MM.1S (cell line): ENCODE measurements at regions not wholly inside any gene's neighbourhood (a gene's known extent, or its start where the extent isn't known, plus 50 kb on each side); places are given as distances from the start of the nearest gene placed in this dataset.

Experiments
- DNase-seq: peaks from one replicate; pipeline ENCODE4 v3.0.0-alpha.2; 2015
- H2AFZ ChIP-seq: fragments of 300-600 bp; sonication (generic); 2 replicates; pipeline ENCODE4 v1.6.0; 2016; ENCODE audit warnings: antibody characterized with exemption, low read length
- H3F3A ChIP-seq: fragments of 300-600 bp; sonication (generic); 2 replicates; pipeline ENCODE4 v1.6.1; 2016; ENCODE audit warnings: mild to moderate bottlenecking, antibody characterized with exemption, low read length, moderate library complexity, mixed read lengths; ENCODE audit not compliant: insufficient read depth
- H3K27ac ChIP-seq: fragments of 300-600 bp; sonication (generic); 2 replicates; pipeline ENCODE4 v1.5.1; 2016; ENCODE audit warnings: mild to moderate bottlenecking, low read length
- H3K27me3 ChIP-seq: fragments of 300-600 bp; sonication (generic); replicated peaks from 2 replicates; pipeline ENCODE4 v1.6.0; 2016; ENCODE audit warnings: low read length; ENCODE audit not compliant: insufficient read depth
- H3K36me3 ChIP-seq: fragments of 300-600 bp; sonication (generic); replicated peaks from 2 replicates; pipeline ENCODE4 v1.6.1; 2016; ENCODE audit warnings: mild to moderate bottlenecking, low read length, mixed read lengths; ENCODE audit not compliant: insufficient read depth
- H3K4me1 ChIP-seq: fragments of 300-600 bp; sonication (generic); 2 replicates; pipeline ENCODE4 v1.6.1; 2016; ENCODE audit warnings: low read length, mixed read lengths
- H3K4me2 ChIP-seq: fragments of 300-600 bp; sonication (generic); 2 replicates; pipeline ENCODE4 v1.6.0; 2016; ENCODE audit warnings: low read depth, low read length
- H3K4me3 ChIP-seq: fragments of 300-600 bp; sonication (generic); 2 replicates; pipeline ENCODE4 v1.5.1; 2016; ENCODE audit warnings: low read length, mixed read lengths
- H3K79me2 ChIP-seq: fragments of 300-600 bp; sonication (generic); 2 replicates; pipeline ENCODE4 v1.6.1; 2016; ENCODE audit warnings: mixed run types, low read length, mixed read lengths
- H3K9ac ChIP-seq: fragments of 300-600 bp; sonication (generic); 2 replicates; pipeline ENCODE4 v1.6.1; 2016; ENCODE audit warnings: low read length, mixed read lengths
- H3K9me2 ChIP-seq: fragments of 300-600 bp; sonication (generic); replicated peaks from 2 replicates; pipeline ENCODE4 v1.6.1; 2016; ENCODE audit warnings: mild to moderate bottlenecking, low read length, mixed read lengths; ENCODE audit not compliant: insufficient read depth
- H3K9me3 ChIP-seq: fragments of 300-600 bp; sonication (generic); replicated peaks from 2 replicates; pipeline ENCODE4 v1.6.1; 2016; ENCODE audit warnings: mild to moderate bottlenecking, low read length, mixed read lengths; ENCODE audit not compliant: insufficient read depth
- H4K20me1 ChIP-seq: fragments of 300-600 bp; sonication (generic); 2 replicates; pipeline ENCODE4 v1.6.1; 2016; ENCODE audit warnings: mild to moderate bottlenecking, low read length, moderate library complexity, mixed read lengths; ENCODE audit not compliant: insufficient read depth
- EZH2 ChIP-seq: fragments of 300-600 bp; sonication (generic); optimal IDR thresholded peaks from 2 replicates; pipeline ENCODE3; 2017; ENCODE audit warnings: low read depth, mild to moderate bottlenecking, antibody characterized with exemption, low read length, mixed read lengths
- EZH2phosphoT487 ChIP-seq: fragments of 300-600 bp; sonication (generic); IDR thresholded peaks from 2 replicates; pipeline ENCODE4 v1.6.1; 2018; ENCODE audit warnings: antibody characterized with exemption, low read length
- TF ChIP-seq, protein P1 (sequence below): fragments of 300-600 bp; sonication (generic); IDR thresholded peaks from 2 replicates; pipeline ENCODE4 v1.5.1; 2016; ENCODE audit warnings: antibody characterized with exemption, low read length, mixed read lengths

GRCh38 chrX:25733148-25733547 is 405.0 kb upstream of the MAGEB18 start:
- Histone ChIP-seq H3K27ac (no peak overlapping the region), H3K9ac (no peak overlapping the region), H3K27me3 (no peaks in the 10 kb centered on the region), H3K36me3 (no peaks in the 10 kb centered on the region), H3F3A (no peaks in the 10 kb centered on the region), H4K20me1 (no peaks in the 10 kb centered on the region), H2AFZ (no peak overlapping the region), H3K9me2 (no peaks in the 10 kb centered on the region), H3K4me2 (no peak overlapping the region), H3K79me2 (no peaks in the 10 kb centered on the region), H3K9me3 (no peaks in the 10 kb centered on the region), H3K4me1 (no peaks in the 10 kb centered on the region), H3K4me3 (no peak overlapping the region)
- TF ChIP-seq, protein P1, sequence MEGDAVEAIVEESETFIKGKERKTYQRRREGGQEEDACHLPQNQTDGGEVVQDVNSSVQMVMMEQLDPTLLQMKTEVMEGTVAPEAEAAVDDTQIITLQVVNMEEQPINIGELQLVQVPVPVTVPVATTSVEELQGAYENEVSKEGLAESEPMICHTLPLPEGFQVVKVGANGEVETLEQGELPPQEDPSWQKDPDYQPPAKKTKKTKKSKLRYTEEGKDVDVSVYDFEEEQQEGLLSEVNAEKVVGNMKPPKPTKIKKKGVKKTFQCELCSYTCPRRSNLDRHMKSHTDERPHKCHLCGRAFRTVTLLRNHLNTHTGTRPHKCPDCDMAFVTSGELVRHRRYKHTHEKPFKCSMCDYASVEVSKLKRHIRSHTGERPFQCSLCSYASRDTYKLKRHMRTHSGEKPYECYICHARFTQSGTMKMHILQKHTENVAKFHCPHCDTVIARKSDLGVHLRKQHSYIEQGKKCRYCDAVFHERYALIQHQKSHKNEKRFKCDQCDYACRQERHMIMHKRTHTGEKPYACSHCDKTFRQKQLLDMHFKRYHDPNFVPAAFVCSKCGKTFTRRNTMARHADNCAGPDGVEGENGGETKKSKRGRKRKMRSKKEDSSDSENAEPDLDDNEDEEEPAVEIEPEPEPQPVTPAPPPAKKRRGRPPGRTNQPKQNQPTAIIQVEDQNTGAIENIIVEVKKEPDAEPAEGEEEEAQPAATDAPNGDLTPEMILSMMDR, result no peak
- no peak for TF ChIP-seq EZH2
- no peak for TF ChIP-seq EZH2phosphoT487
- no peak for DNase-seq

- Histone ChIP-seq H3K36me3 (no peaks in the 10 kb centered on the region), H3F3A (no peaks in the 10 kb centered on the region), H4K20me1 (no peaks in the 10 kb centered on the region), H3K4me2 (no peak overlapping the region), H3K79me2 (no peaks in the 10 kb centered on the region), H3K27me3 (no peaks in the 10 kb centered on the region), H3K9ac (no peak overlapping the region), H3K9me2 (no peaks in the 10 kb centered on the region), H3K4me3 (no peak overlapping the region), H3K4me1 (no peaks in the 10 kb centered on the region), H3K9me3 (no peaks in the 10 kb centered on the region), H3K27ac (no peak overlapping the region), H2AFZ (no peak overlapping the region)
- DNase-seq, result no peak
- TF ChIP-seq EZH2phosphoT487 (no peak), EZH2 (no peak)
- TF ChIP-seq, protein P1, result no peak
Measured at GRCh38 chrX:25737540-25737939, 400.6 kb upstream of the MAGEB18 start.

GRCh38 chrX:25742334-25742733 is 395.8 kb upstream of the MAGEB18 start:
- H3K27me3 ChIP-seq, result no peaks in the 10 kb centered on the region
- H3K27ac ChIP-seq, result no peak overlapping the region
- no peak for TF ChIP-seq EZH2phosphoT487
- TF ChIP-seq, protein P1, result no peak
- no peak for TF ChIP-seq EZH2
- no peaks in the 10 kb centered on the region for H3K9me2 ChIP-seq
- H3K9ac ChIP-seq, result no peak overlapping the region
- no peak overlapping the region for H3K4me2 ChIP-seq
- no peaks in the 10 kb centered on the region for H3K4me1 ChIP-seq
- H4K20me1 ChIP-seq, result no peaks in the 10 kb centered on the region
- no peaks in the 10 kb centered on the region for H3K9me3 ChIP-seq
- no peaks in the 10 kb centered on the region for H3K36me3 ChIP-seq
- no peaks in the 10 kb centered on the region for H3F3A ChIP-seq
- no peaks in the 10 kb centered on the region for H3K79me2 ChIP-seq
- no peak for DNase-seq
- H3K4me3 ChIP-seq, result no peak overlapping the region
- no peak overlapping the region for H2AFZ ChIP-seq

GRCh38 chrX:25754399-25754798 is 383.7 kb upstream of the MAGEB18 start:
- H4K20me1 ChIP-seq, result no peaks in the 10 kb centered on the region
- H3K27me3 ChIP-seq, result no peaks in the 10 kb centered on the region
- H3K4me2 ChIP-seq, result no peak overlapping the region
- H3K9me2 ChIP-seq, result no peaks in the 10 kb centered on the region
- no peak overlapping the region for H3K27ac ChIP-seq
- H3F3A ChIP-seq, result no peaks in the 10 kb centered on the region
- no peak for TF ChIP-seq EZH2phosphoT487
- TF ChIP-seq, protein P1, result no peak
- TF ChIP-seq EZH2, result no peak
- H3K79me2 ChIP-seq, result no peaks in the 10 kb centered on the region
- no peaks in the 10 kb centered on the region for H3K36me3 ChIP-seq
- no peaks in the 10 kb centered on the region for H3K9me3 ChIP-seq
- no peaks in the 10 kb centered on the region for H3K4me1 ChIP-seq
- no peak overlapping the region for H3K4me3 ChIP-seq
- no peak overlapping the region for H2AFZ ChIP-seq
- DNase-seq, result no peak
- no peak overlapping the region for H3K9ac ChIP-seq
